NB4 (cell line): ENCODE measurements at regions not wholly inside any gene's neighbourhood (a gene's known extent, or its start where the extent isn't known, plus 50 kb on each side); places are given as distances from the start of the nearest gene placed in this dataset.
"Not testable (repeated sequence)": the region's sequence is repeated elsewhere in the genome, so short reads cannot be mapped to it uniquely, and the experiment has no call there.

Experiments
- DNase-seq: peaks from one replicate; pipeline ENCODE4 v3.0.0; 2010; ENCODE audit warnings: low read depth
- H3K4me3 ChIP-seq: one replicate; pipeline ENCODE4 v1.5.1; 2011; ENCODE audit warnings: mild to moderate bottlenecking, low read depth, low read length, moderate library complexity
- TF ChIP-seq, protein P1 (sequence below): IDR thresholded peaks from one replicate; pipeline ENCODE4 v1.5.1; 2012; ENCODE audit warnings: low read depth, low read length

DNA sequence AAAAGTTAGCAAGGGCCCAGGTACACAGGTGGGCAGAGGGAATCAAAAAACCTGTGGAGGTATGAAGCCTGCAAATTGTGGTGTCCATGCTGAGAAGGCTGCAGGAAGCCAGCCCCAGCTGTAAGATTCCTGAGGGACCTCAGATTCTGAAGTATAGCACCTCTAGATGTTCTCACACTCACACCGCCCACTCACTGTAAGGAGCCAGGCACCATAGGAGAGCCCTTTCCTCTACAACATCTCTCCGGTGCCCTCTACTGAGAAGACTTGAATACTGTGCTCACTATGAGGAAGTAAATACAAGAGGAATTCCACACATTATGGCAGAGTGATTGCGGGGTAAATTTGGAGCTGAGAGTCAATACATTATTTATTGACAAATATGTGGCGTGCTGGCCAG is 68.9 kb upstream of the RUBCNL start:
- TF ChIP-seq, protein P1, sequence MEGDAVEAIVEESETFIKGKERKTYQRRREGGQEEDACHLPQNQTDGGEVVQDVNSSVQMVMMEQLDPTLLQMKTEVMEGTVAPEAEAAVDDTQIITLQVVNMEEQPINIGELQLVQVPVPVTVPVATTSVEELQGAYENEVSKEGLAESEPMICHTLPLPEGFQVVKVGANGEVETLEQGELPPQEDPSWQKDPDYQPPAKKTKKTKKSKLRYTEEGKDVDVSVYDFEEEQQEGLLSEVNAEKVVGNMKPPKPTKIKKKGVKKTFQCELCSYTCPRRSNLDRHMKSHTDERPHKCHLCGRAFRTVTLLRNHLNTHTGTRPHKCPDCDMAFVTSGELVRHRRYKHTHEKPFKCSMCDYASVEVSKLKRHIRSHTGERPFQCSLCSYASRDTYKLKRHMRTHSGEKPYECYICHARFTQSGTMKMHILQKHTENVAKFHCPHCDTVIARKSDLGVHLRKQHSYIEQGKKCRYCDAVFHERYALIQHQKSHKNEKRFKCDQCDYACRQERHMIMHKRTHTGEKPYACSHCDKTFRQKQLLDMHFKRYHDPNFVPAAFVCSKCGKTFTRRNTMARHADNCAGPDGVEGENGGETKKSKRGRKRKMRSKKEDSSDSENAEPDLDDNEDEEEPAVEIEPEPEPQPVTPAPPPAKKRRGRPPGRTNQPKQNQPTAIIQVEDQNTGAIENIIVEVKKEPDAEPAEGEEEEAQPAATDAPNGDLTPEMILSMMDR: peak; percentile 30
- peak; percentile 82 for DNase-seq

DNA sequence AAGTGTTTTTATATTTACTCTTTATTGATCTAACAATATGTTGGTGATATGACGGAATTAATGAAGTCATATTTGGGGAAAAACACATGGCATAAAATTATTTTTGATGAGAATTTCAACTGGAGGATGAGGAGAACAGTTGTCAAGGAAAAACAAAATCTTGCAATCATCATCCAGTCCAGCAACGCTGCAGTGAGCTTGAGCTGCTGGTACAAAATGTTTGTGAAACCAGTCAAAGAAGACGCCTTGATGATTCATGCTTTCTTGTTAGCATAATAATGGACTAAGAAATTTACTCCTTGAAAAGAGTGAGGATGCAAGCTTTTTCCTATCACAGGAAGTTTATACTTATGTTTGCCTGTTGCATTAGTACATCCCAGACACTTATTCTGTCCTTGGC is 64.1 kb upstream of the RUBCNL start:
- H3K4me3 ChIP-seq: not testable (repeated sequence)

More for the DNA sequence above, 68.9 kb upstream of the RUBCNL start:
- not testable (repeated sequence) for H3K4me3 ChIP-seq

DNA sequence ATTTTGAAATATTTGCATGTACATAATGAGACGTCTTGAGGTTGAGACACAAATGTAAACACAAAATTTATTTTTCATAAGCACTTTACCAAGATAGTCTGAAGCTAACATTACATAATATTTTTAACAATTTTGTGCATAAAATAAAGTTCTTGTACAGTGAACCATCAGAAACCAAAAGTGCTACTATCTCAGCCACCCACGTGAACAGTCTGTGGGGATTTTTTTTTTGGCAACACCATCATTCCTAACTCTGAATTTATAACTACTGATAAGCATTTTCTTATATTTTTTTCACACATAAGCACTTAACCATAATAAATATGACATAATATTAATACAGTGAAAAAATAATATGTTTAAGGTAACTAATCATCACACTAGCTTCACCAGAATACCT is 62.9 kb upstream of the RUBCNL start:
- not testable (repeated sequence) for H3K4me3 ChIP-seq, DNase-seq

More for the DNA sequence above, 64.1 kb upstream of the RUBCNL start:
- DNase-seq: not testable (repeated sequence)

DNA sequence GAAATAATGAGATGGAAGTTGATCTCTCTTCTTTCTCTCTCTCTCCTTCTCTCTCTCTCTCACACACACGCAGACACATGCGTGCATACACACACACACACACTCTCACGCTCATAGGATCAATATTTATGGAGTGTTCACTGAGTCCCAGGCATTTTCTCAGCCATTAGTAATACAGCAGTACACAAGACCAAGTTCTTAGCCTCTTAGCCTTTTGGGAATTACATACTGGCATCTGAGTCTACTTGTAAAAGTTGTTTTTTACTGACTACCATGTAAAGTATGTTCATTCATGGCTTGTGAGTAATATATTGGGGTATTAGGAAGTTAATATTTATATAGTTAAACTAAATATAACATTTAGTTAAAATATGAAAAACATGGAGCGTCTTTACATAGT is 61.1 kb upstream of the RUBCNL start:
- not testable (repeated sequence) for DNase-seq, H3K4me3 ChIP-seq

DNA sequence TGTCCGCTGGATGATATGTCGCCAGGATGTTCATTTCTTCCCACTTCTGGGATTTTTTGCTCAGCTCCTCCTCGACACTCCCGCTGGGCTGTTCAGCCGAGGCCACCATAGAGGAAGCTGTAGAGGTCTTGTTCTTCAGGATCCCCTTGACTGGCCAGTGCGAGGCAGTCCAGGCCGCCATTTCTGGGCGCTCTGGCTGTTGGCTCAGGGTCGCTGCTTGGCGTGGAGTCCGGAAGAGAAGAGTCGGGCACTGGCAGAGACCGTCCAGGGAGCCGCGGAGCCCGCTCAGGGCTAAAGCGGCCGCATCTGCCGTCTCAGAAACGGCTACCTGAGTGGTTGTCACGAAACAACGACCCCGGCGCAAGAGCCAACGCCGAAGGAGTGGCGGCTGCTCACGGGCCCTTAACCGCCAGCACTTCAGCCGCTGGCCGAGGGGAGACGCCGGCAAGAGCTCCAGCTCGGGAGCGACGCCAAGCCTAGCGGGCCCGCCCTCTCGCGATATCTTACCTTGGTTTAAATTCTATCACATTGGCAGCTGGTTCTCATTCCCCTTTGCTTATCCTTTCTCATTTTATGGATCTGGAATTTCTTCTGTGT is 50.9 kb upstream of the RUBCNL start:
- H3K4me3 ChIP-seq, DNase-seq: not testable (repeated sequence)
